HepG2 (cell line): ENCODE measurements at regions not wholly inside any gene's neighbourhood (a gene's known extent, or its start where the extent isn't known, plus 50 kb on each side); places are given as distances from the start of the nearest gene placed in this dataset.

Source experiments
- ATAC-seq: fragments of 200-7000 bp; cut with Tn5 transposase; 3 replicates; pipeline ENCODE4 v1.9.1; 2020; ENCODE audit warnings: mild to moderate bottlenecking, moderate library complexity
- BruUV-seq: library from RNA; stranded (reverse); fragments of 400-500 nt; replicated peaks from 2 replicates; lab custom pipeline; 2021; lab: Mats Ljungman, UMichigan
- CTCF ChIA-PET: fragments of 300-600 bp; formaldehyde crosslinking; extraction: SDS; loops from one replicate; lab custom pipeline; 2021; ENCODE audit warnings: low total read pairs, inconsistent platforms, low intra/inter-chr PET ratio; lab: Yijun Ruan, JAX
- POLR2A ChIA-PET: fragments of 350-600 bp; sonication (Branson Sonifier 250); formaldehyde crosslinking; loops from one replicate; lab custom pipeline; 2020; ENCODE audit warnings: antibody characterized with exemption, inconsistent platforms; lab: Yijun Ruan, JAX
- DNase-seq: peaks from one replicate; pipeline ENCODE4 v3.0.0-alpha.2; 2015; ENCODE audit warnings: low spot score
- FAIRE-seq: peaks from 3 replicates; lab custom pipeline; 2011; peaks lifted over from hg19 to GRCh38; lab: Jason Lieb, UNC
- H2AFZ ChIP-seq: one replicate; pipeline ENCODE4 v1.6.1; 2011; ENCODE audit warnings: low read length, inconsistent platforms
- H3K27ac ChIP-seq: fragments of 300-600 bp; 3 replicates; pipeline ENCODE4 v1.8.0; 2011; ENCODE audit warnings: mixed run types, mild to moderate bottlenecking, mixed read lengths, low read length, inconsistent platforms; ENCODE audit not compliant: insufficient read depth; ENCODE audit errors: extremely low read length
- H3K27me3 ChIP-seq, 2 experiments: fragments of 200-600 bp in 1 of 2; 2 replicates in 1 of 2; 3 replicates in 1 of 2; pipeline versions ENCODE4 v1.6.0 to v1.8.0; 2011; ENCODE audit warnings: low read length in 2 of 2, mild to moderate bottlenecking in 2 of 2, moderate library complexity in 2 of 2, inconsistent platforms in 1 of 2; ENCODE audit not compliant: insufficient read depth in 2 of 2, control insufficient read depth in 1 of 2
- H3K36me3 ChIP-seq, 2 experiments: fragments of 200-600 bp in 1 of 2; replicated peaks in 1 of 2; 2 replicates in 1 of 2; 3 replicates in 1 of 2; pipeline versions ENCODE4 v1.5.1 to v1.8.0; 2011; ENCODE audit warnings: low read length in 2 of 2, inconsistent platforms in 1 of 2; ENCODE audit not compliant: insufficient read depth in 2 of 2, control insufficient read depth in 1 of 2
- H3K4me1 ChIP-seq: 2 replicates; pipeline ENCODE4 v1.5.1; 2012; ENCODE audit warnings: low read length, inconsistent platforms; ENCODE audit not compliant: insufficient read depth
- H3K4me2 ChIP-seq: 2 replicates; pipeline ENCODE4 v1.6.0; 2011; ENCODE audit warnings: low read depth, low read length, inconsistent platforms
- H3K4me3 ChIP-seq, 3 experiments: fragments of 200-600 bp in 1 of 3; sonication (generic), shearing (Covaris generic) in 1 of 3; replicated peaks in 1 of 3; 2 replicates each; pipeline ENCODE4 v1.5.1; 2011 to 2016; ENCODE audit warnings: low read length in 3 of 3, inconsistent platforms in 2 of 3, low read depth in 2 of 3, mild to moderate bottlenecking in 2 of 3, control low read depth in 1 of 3, mixed read lengths in 1 of 3; ENCODE audit not compliant: insufficient read depth in 1 of 3
- H3K79me2 ChIP-seq: one replicate; pipeline ENCODE4 v1.6.1; 2011; ENCODE audit warnings: low read length, inconsistent platforms; ENCODE audit not compliant: insufficient read depth
- H3K9ac ChIP-seq: 2 replicates; pipeline ENCODE4 v1.6.0; 2011; ENCODE audit warnings: mild to moderate bottlenecking, low read depth, low read length, inconsistent platforms; ENCODE audit not compliant: insufficient read depth
- H3K9me3 ChIP-seq: 2 replicates; pipeline ENCODE4 v1.5.1; 2012; ENCODE audit warnings: mild to moderate bottlenecking, low read length
- H4K20me1 ChIP-seq: 2 replicates; pipeline ENCODE4 v1.6.0; 2011; ENCODE audit warnings: inconsistent platforms, mild to moderate bottlenecking, low read length, moderate library complexity; ENCODE audit not compliant: insufficient read depth
- ELF3 ChIP-seq: IDR thresholded peaks from 2 replicates; pipeline ENCODE4 v1.6.1; 2016; ENCODE audit warnings: missing genetic modification reagents, missing compliant biosample characterization
- HNRNPK ChIP-seq: fragments of 200-400 bp; formaldehyde crosslinking; IDR thresholded peaks from 2 replicates; pipeline ENCODE4 v1.6.1; 2018; ENCODE audit warnings: low read length, low read depth, moderate library complexity, mild to moderate bottlenecking; ENCODE audit not compliant: poor library complexity, severe bottlenecking
- KAT2B ChIP-seq: fragments of 150-350 bp; IDR thresholded peaks from 2 replicates; pipeline ENCODE4 v1.6.1; 2014; ENCODE audit warnings: low read depth, low read length, borderline replicate concordance
- MAZ ChIP-seq, 2 experiments: sonication (generic) in 1 of 2; formaldehyde crosslinking in 1 of 2; IDR thresholded peaks; 2 replicates each; pipeline versions ENCODE4 v1.5.0 to v1.6.1; 2012 to 2020; ENCODE audit warnings: low read depth in 2 of 2, mild to moderate bottlenecking in 2 of 2, borderline replicate concordance in 1 of 2, improper control_type of control experiment in 1 of 2, low read length in 1 of 2, missing genetic modification reagents in 1 of 2, moderate library complexity in 1 of 2
- NPAS2 ChIP-seq: sonication (generic); formaldehyde crosslinking; IDR thresholded peaks from 2 replicates; pipeline ENCODE4 v1.8.0; 2022; ENCODE audit warnings: mild to moderate bottlenecking, missing genetic modification reagents, borderline replicate concordance
- POGZ ChIP-seq: sonication (generic); formaldehyde crosslinking; IDR thresholded peaks from 2 replicates; pipeline ENCODE4 v1.4.0; 2020; ENCODE audit warnings: mild to moderate bottlenecking, missing genetic modification reagents
- RERE ChIP-seq: IDR thresholded peaks from 2 replicates; pipeline ENCODE4 v1.6.1; 2016; ENCODE audit warnings: low read depth, missing genetic modification reagents, missing compliant biosample characterization
- TARDBP ChIP-seq: sonication (generic); formaldehyde crosslinking; IDR thresholded peaks from 2 replicates; pipeline ENCODE4 v1.8.0; 2022; ENCODE audit warnings: mild to moderate bottlenecking, missing genetic modification reagents
- ZNF329 ChIP-seq: sonication (generic); formaldehyde crosslinking; IDR thresholded peaks from 2 replicates; pipeline ENCODE4 v1.9.0; 2021; ENCODE audit warnings: low read depth, mild to moderate bottlenecking, missing genetic modification reagents
- WGBS: methylation state at CpG from one replicate; pipeline ENCODE4 v1.1.6; 2017; ENCODE audit warnings: low lambda C conversion rate; 5-methylcytosine and 5-hydroxymethylcytosine counted together
- in situ Hi-C: cut with HindIII; loops from 2 replicates; pipeline ENCODE4 v1.10.0; 2017; ENCODE audit warnings: low pct_unique_long_range_greater_than_20kb; ENCODE audit not compliant: extremely low pct_ligation_motif_present
- intact Hi-C: fragments of 100-400 bp; cut with micrococcal nuclease; formaldehyde crosslinking; loops from one replicate; pipeline ENCODE4 v1.10.0; 2022; ENCODE audit not compliant: unreplicated experiment
- TF ChIP-seq, protein P1 (sequence below): sonication (generic); formaldehyde crosslinking; IDR thresholded peaks from 2 replicates; pipeline ENCODE4 v1.4.0; 2020; ENCODE audit warnings: missing genetic modification reagents, borderline replicate concordance

DNA sequence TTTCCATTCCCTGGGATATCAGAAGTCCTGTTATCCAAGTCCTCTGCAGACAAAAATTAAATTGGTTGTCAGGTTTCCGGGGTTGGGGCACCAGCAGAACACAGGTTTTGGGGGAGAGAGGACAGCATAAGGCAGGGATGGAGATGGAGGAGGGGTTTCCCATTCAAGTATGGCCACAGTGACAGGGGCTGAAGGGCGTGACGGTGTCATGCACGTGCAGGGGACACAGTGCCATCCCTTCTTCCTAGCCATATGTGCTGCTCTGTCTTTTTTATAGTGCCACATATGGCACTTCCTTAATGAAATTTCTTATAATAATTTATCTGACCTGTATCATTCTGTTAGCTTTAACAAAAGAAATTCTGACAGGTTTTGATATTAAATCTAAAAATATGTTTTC is 259.2 kb downstream of the PTEN start:
- in situ Hi-C loops = loop anchor here (25.0 kb wide), 1 partner anchor 460 kb away; the partner anchor contains the start of gene PAPSS2
- Histone ChIP-seq H3K9ac (no peak overlapping the region), H4K20me1 (no peaks in the 10 kb centered on the region), H3K9me3 (no peaks in the 10 kb centered on the region), H3K27me3 (peaks cover 2 to 4% of the 10 kb centered on the region in 2 experiments; a peak in 2 of 5 replicates), H3K36me3 (no peaks in the 10 kb centered on the region), H3K4me2 (no peak overlapping the region), H2AFZ (no peak overlapping the region), H3K4me3 (no peak overlapping the region), H3K4me1 (no peaks in the 10 kb centered on the region), H3K27ac (no peak overlapping the region), H3K79me2 (no peaks in the 10 kb centered on the region)
- DNase-seq (no peak), ATAC-seq (no peak), FAIRE-seq (no peak)
- intact Hi-C loops = no loop called here
- BruUV-seq = no TSS peak
- ChIA-PET CTCF (no interaction called here), POLR2A (no interaction called here)
- WGBS = 26% methylated on average over 4 of the region's 4 CpGs
- TF ChIP-seq KAT2B = no peak
- TF ChIP-seq, protein P1, sequence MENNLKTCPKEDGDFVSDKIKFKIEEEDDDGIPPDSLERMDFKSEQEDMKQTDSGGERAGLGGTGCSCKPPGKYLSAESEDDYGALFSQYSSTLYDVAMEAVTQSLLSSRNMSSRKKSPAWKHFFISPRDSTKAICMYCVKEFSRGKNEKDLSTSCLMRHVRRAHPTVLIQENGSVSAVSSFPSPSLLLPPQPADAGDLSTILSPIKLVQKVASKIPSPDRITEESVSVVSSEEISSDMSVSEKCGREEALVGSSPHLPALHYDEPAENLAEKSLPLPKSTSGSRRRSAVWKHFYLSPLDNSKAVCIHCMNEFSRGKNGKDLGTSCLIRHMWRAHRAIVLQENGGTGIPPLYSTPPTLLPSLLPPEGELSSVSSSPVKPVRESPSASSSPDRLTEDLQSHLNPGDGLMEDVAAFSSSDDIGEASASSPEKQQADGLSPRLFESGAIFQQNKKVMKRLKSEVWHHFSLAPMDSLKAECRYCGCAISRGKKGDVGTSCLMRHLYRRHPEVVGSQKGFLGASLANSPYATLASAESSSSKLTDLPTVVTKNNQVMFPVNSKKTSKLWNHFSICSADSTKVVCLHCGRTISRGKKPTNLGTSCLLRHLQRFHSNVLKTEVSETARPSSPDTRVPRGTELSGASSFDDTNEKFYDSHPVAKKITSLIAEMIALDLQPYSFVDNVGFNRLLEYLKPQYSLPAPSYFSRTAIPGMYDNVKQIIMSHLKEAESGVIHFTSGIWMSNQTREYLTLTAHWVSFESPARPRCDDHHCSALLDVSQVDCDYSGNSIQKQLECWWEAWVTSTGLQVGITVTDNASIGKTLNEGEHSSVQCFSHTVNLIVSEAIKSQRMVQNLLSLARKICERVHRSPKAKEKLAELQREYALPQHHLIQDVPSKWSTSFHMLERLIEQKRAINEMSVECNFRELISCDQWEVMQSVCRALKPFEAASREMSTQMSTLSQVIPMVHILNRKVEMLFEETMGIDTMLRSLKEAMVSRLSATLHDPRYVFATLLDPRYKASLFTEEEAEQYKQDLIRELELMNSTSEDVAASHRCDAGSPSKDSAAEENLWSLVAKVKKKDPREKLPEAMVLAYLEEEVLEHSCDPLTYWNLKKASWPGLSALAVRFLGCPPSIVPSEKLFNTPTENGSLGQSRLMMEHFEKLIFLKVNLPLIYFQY (CRISPR knock-in tag) = no peak
- no peak for TF ChIP-seq POGZ
- no peak for TF ChIP-seq ZNF329 (CRISPR knock-in tag)
- TF ChIP-seq MAZ (IDR thresholded peaks at IDR 0.05; ENCODE audit: borderline replicate concordance, low read depth, low read length) = no peak
- TF ChIP-seq MAZ (CRISPR knock-in tag; IDR thresholded peaks at IDR 0.05; ENCODE audit: low read depth) = no peak
- no peak for TF ChIP-seq TARDBP (CRISPR knock-in tag)
- TF ChIP-seq HNRNPK = no peak
- TF ChIP-seq RERE (CRISPR knock-in tag) = no peak
- no peak for TF ChIP-seq ELF3 (CRISPR knock-in tag)
- TF ChIP-seq NPAS2 (CRISPR knock-in tag) = no peak
